Endodermal cell (in vitro differentiated cells): ENCODE measurements at regions not wholly inside any gene's neighbourhood (a gene's known extent, or its start where the extent isn't known, plus 50 kb on each side); places are given as distances from the start of the nearest gene placed in this dataset.
"Not testable (repeated sequence)": the region's sequence is repeated elsewhere in the genome, so short reads cannot be mapped to it uniquely, and the experiment has no call there.

Experiments
- DNase-seq: peaks from one replicate; pipeline ENCODE4 v3.0.0-alpha.2; 2017
- H3K27ac ChIP-seq: 2 replicates; pipeline ENCODE4 v1.5.1; 2013; ENCODE audit warnings: mild to moderate bottlenecking, low read depth, low read length, moderate library complexity
- H3K27me3 ChIP-seq: 2 replicates; pipeline ENCODE4 v1.6.1; 2013; ENCODE audit warnings: mild to moderate bottlenecking, low read length, moderate library complexity; ENCODE audit not compliant: insufficient read depth, control insufficient read depth, poor library complexity, severe bottlenecking
- H3K36me3 ChIP-seq: 2 replicates; pipeline ENCODE4 v1.7.0; 2013; ENCODE audit warnings: mild to moderate bottlenecking, low read length, moderate library complexity; ENCODE audit not compliant: control insufficient read depth, insufficient read depth
- H3K4me1 ChIP-seq: one replicate; pipeline ENCODE4 v1.7.0; 2013; ENCODE audit warnings: low read length; ENCODE audit not compliant: control insufficient read depth, insufficient read depth
- H3K4me3 ChIP-seq: 2 replicates; pipeline ENCODE4 v1.5.1; 2013; ENCODE audit warnings: mild to moderate bottlenecking, low read length, moderate library complexity
- H3K9ac ChIP-seq: 2 replicates; pipeline ENCODE4 v1.6.1; 2013; ENCODE audit warnings: mild to moderate bottlenecking, low read length, moderate library complexity; ENCODE audit not compliant: poor library complexity, severe bottlenecking; ENCODE audit errors: extremely low read depth
- H3K9me3 ChIP-seq: 2 replicates; pipeline ENCODE4 v1.6.1; 2013; ENCODE audit warnings: mild to moderate bottlenecking, low read length, moderate library complexity; ENCODE audit not compliant: control insufficient read depth
- H3K27ac Mint-ChIP-seq: 2 replicates; pipeline ENCODE4 v1.8.0; 2020; ENCODE audit warnings: mixed read lengths
- H3K27me3 Mint-ChIP-seq: 2 replicates; pipeline ENCODE4 v1.8.0; 2021; ENCODE audit warnings: mild to moderate bottlenecking, mixed read lengths; ENCODE audit not compliant: insufficient read depth
- H3K36me3 Mint-ChIP-seq: 2 replicates; pipeline ENCODE4 v1.8.0; 2020; ENCODE audit warnings: low read depth, mixed read lengths
- H3K4me1 Mint-ChIP-seq: 2 replicates; pipeline ENCODE4 v1.8.0; 2020; ENCODE audit warnings: mixed read lengths
- H3K4me3 Mint-ChIP-seq: 2 replicates; pipeline ENCODE4 v1.8.0; 2020; ENCODE audit warnings: mild to moderate bottlenecking, moderate library complexity, mixed read lengths
- H3K9me3 Mint-ChIP-seq: 2 replicates; pipeline ENCODE4 v1.8.0; 2020; ENCODE audit warnings: mild to moderate bottlenecking, mixed read lengths
- WGBS, 2 experiments: methylation state at CpG; one replicate each; pipeline versions ENCODE4 v1.1.5 to v1.1.7; 2013; ENCODE audit warnings: missing lambda C conversion rate in 2 of 2, mixed read lengths in 1 of 2; ENCODE audit not compliant: insufficient coverage in 1 of 2, insufficient read length in 1 of 2; 5-methylcytosine and 5-hydroxymethylcytosine counted together
- TF ChIP-seq, protein P1 (sequence below): fragments of 200-600 bp; sonication (generic); conservative IDR thresholded peaks from 2 replicates; pipeline ENCODE4 v1.5.0; 2021; ENCODE audit warnings: antibody characterized with exemption, mild to moderate bottlenecking

- no peak overlapping the region for H3K9ac ChIP-seq
- no peaks in the 10 kb centered on the region for H3K36me3 Mint-ChIP-seq
- peaks cover 90% of the 10 kb centered on the region for H3K9me3 Mint-ChIP-seq
- H3K9me3 ChIP-seq: peaks cover 33% of the 10 kb centered on the region
- no peaks in the 10 kb centered on the region for H3K36me3 ChIP-seq
- no peak overlapping the region for H3K4me3 Mint-ChIP-seq
- no peak overlapping the region for H3K27ac ChIP-seq
- no peak overlapping the region for H3K4me3 ChIP-seq
- H3K27me3 ChIP-seq: no peaks in the 10 kb centered on the region
- no peak overlapping the region for H3K27ac Mint-ChIP-seq
- TF ChIP-seq, protein P1, sequence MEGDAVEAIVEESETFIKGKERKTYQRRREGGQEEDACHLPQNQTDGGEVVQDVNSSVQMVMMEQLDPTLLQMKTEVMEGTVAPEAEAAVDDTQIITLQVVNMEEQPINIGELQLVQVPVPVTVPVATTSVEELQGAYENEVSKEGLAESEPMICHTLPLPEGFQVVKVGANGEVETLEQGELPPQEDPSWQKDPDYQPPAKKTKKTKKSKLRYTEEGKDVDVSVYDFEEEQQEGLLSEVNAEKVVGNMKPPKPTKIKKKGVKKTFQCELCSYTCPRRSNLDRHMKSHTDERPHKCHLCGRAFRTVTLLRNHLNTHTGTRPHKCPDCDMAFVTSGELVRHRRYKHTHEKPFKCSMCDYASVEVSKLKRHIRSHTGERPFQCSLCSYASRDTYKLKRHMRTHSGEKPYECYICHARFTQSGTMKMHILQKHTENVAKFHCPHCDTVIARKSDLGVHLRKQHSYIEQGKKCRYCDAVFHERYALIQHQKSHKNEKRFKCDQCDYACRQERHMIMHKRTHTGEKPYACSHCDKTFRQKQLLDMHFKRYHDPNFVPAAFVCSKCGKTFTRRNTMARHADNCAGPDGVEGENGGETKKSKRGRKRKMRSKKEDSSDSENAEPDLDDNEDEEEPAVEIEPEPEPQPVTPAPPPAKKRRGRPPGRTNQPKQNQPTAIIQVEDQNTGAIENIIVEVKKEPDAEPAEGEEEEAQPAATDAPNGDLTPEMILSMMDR: no peak
- H3K27me3 Mint-ChIP-seq: no peaks in the 10 kb centered on the region
- H3K4me1 Mint-ChIP-seq: no peaks in the 10 kb centered on the region
- WGBS, 2 experiments: 31 to 33% methylated on average over 1 to 2 of the region's 2 CpGs
- H3K4me1 ChIP-seq: no peaks in the 10 kb centered on the region
- DNase-seq: no peak
These were observed 181.4 kb upstream of the TUBA3C start for GRCh38 chr13:19362946-19363510.

DNA sequence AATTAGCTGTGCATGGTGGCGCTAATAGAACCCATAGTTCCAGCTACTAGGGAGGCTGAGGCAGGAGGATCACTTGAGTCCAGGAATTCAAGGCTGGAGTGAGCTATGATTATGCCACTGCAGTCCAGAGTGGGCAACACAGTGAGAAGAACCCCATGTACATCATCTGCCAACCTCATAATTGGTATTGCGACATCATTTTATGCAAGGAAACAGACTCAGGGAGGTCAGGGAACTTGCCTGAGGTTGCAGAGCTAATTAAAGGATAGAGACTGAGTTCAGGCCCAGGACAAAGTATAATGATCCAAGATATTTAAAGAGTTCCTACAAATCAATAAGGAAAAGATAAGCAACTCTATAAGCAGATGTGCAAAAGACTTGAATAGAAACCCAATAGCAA, 178.1 kb upstream of the TUBA3C start:
- not testable (repeated sequence) for H3K36me3 Mint-ChIP-seq, H3K27me3 Mint-ChIP-seq, H3K27me3 ChIP-seq, H3K4me3 ChIP-seq, DNase-seq, H3K27ac ChIP-seq, H3K9ac ChIP-seq, H3K27ac Mint-ChIP-seq, H3K4me1 ChIP-seq, H3K4me3 Mint-ChIP-seq, H3K4me1 Mint-ChIP-seq, H3K36me3 ChIP-seq
- peaks cover 91% of the 10 kb centered on the region for H3K9me3 Mint-ChIP-seq
- peaks cover 30% of the 10 kb centered on the region for H3K9me3 ChIP-seq
- 81 to 86% methylated on average over 1 to 2 of the region's 2 CpGs for WGBS, 2 experiments

DNA sequence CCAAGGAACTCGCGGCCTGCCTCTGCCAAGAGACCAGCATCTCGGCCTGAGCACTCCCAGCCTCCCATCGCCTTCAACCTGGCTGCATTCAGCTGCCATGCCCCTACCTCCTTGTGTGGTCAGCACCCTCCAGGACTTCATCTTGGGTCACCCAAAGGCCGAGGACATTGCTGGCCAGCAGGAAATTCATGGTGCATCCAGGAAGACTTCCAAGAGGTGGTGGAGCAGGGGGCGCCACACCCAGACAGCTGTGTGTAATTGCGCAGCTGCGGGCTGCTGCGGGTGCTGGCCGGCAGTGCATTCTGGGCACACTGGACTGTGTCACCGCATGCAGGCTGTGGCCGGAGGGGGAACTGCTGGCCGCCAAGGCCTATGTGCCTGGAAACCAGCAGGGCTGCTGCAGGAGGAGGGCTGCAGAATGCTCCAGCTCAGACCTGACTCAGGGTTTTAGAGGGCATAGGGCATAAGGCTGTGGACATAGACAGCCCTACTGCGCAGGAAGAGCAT, 164.3 kb upstream of the TUBA3C start:
- no peak overlapping the region for H3K4me3 ChIP-seq
- Mint-ChIP-seq H3K36me3 (no peaks in the 10 kb centered on the region), H3K4me3 (no peak overlapping the region), H3K4me1 (no peaks in the 10 kb centered on the region), H3K9me3 (peaks cover 62% of the 10 kb centered on the region), H3K27me3 (no peaks in the 10 kb centered on the region), H3K27ac (no peak overlapping the region)
- H3K9me3 ChIP-seq: peaks cover 51% of the 10 kb centered on the region
- no peaks in the 10 kb centered on the region for H3K4me1 ChIP-seq
- TF ChIP-seq, protein P1: no peak
- H3K36me3 ChIP-seq: no peaks in the 10 kb centered on the region
- no peak for DNase-seq
- no peak overlapping the region for H3K27ac ChIP-seq
- 85 to 93% methylated on average over 7 to 14 of the region's 14 CpGs for WGBS, 2 experiments
- no peaks in the 10 kb centered on the region for H3K27me3 ChIP-seq
- no peak overlapping the region for H3K9ac ChIP-seq

DNA sequence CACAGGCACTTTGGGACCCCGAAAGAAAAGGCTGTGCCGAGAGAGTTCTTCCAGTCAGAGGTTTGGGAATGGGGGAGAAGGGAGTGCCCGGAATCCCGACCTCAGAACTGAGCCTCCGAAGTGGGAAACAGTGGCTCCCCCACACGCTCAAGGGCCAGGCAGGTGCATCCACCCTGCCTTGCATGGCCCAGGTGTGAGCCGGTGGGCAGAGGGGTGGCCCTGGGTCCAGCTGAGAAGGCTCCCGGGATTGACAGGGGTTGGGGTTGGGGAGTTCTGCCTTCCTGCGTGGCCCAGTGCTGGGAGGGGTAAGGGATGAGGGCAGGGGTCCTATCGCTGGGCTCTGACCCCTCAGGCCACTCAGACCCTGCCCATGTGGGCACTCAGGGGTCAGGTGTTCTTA, 163.5 kb upstream of the TUBA3C start:
- no peaks in the 10 kb centered on the region for H3K27me3 Mint-ChIP-seq
- no peak overlapping the region for H3K4me3 Mint-ChIP-seq
- no peak overlapping the region for H3K27ac Mint-ChIP-seq
- 80 to 100% methylated on average over 3 to 10 of the region's 10 CpGs for WGBS, 2 experiments
- H3K4me1 ChIP-seq: no peaks in the 10 kb centered on the region
- H3K36me3 Mint-ChIP-seq: no peaks in the 10 kb centered on the region
- H3K9me3 ChIP-seq: peaks cover 55% of the 10 kb centered on the region
- DNase-seq: no peak
- TF ChIP-seq, protein P1: no peak
- peaks cover 70% of the 10 kb centered on the region for H3K9me3 Mint-ChIP-seq
- H3K36me3 ChIP-seq: no peaks in the 10 kb centered on the region
- H3K4me3 ChIP-seq: no peak overlapping the region
- no peaks in the 10 kb centered on the region for H3K27me3 ChIP-seq
- no peaks in the 10 kb centered on the region for H3K4me1 Mint-ChIP-seq
- no peak overlapping the region for H3K27ac ChIP-seq
- no peak overlapping the region for H3K9ac ChIP-seq

DNA sequence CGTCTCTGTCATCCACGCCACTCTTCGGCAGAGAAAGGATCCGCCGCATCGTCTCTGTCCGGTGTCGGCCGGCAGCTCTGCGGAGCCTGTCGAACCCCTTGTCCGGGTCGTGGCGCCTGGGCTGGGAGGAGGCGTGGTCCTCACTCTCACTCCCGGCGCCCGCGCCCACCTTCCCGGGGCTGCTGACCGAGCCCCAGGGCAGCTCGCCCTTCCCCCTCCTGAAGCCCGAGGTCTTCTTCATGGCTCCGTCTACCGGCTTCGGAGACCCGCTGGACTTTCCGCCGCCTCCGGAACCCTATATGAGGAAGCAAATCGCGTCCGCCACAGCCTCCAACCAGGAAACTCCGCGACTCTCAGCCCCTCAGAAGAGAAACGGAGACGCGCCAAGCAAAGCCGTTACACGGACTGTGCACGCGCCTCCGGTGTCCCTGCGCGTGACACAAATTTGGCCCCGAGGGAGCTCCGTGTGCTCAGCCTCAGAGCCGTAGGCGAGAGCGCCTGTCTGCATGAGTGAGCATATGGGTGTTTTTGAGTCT, 163.0 kb upstream of the TUBA3C start:
- not testable (repeated sequence) for H3K4me3 Mint-ChIP-seq, H3K4me1 ChIP-seq, H3K4me1 Mint-ChIP-seq, H3K27me3 Mint-ChIP-seq, H3K4me3 ChIP-seq, H3K27ac Mint-ChIP-seq, H3K36me3 ChIP-seq, H3K9ac ChIP-seq, H3K36me3 Mint-ChIP-seq, H3K27me3 ChIP-seq, H3K27ac ChIP-seq, DNase-seq
- H3K9me3 ChIP-seq: peaks cover 58% of the 10 kb centered on the region
- 88 to 95% methylated on average over 7 to 39 of the region's 50 CpGs for WGBS, 2 experiments
- peaks cover 74% of the 10 kb centered on the region for H3K9me3 Mint-ChIP-seq
